ENCODE measurements at regions not wholly inside any gene's neighbourhood (a gene's known extent, or its start where the extent isn't known, plus 50 kb on each side); places are given as distances from the start of the nearest gene placed in this dataset.
"Not testable (repeated sequence)": the region's sequence is repeated elsewhere in the genome, so short reads cannot be mapped to it uniquely, and the experiment has no call there.

DNA sequence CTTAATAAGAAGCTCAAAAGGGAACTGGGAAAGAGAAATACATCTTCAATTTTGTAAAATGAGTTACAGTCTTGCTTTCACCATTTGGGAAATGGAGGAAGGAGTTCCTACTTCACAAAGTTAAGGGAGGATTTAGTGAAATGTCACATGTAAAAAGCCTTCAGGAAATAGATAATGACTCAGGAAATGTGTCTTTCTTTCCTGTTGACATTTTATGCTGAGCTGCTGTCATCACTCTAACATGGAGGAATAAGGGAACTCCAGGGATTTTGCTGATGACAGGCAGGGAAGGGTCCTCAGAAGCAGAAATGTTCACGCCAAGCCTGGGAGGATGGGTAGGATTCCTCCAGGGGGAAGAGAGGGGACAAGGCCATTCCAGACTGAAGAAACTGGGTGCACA lies 251.1 kb downstream of the USP46 start:
- Histone ChIP-seq H3K4me3 (no peak overlapping the region), H3K36me3 (no peaks in the 10 kb centered on the region), H3K27me3 (ENCODE audit: low read depth) (no peaks in the 10 kb centered on the region), H3K27ac (no peak overlapping the region), H3K9me3 (no peaks in the 10 kb centered on the region), H3K4me1 (no peaks in the 10 kb centered on the region)
- no peak for DNase-seq
- no peak for TF ChIP-seq CTCF (IDR thresholded peaks at IDR 0.05)
- intact Hi-C loops (cut with DNase I) = no loop called here
- ATAC-seq = no peak

GRCh38 chr4:52408471-52408870 lies 250.6 kb downstream of the USP46 start:
- Histone ChIP-seq H3K4me1 (no peaks in the 10 kb centered on the region), H3K27me3 (ENCODE audit: low read depth) (no peaks in the 10 kb centered on the region), H3K27ac (no peak overlapping the region), H3K36me3 (no peaks in the 10 kb centered on the region), H3K9me3 (no peaks in the 10 kb centered on the region), H3K4me3 (no peak overlapping the region)
- TF ChIP-seq CTCF (IDR thresholded peaks at IDR 0.05) = no peak
- ATAC-seq (no peak), DNase-seq (no peak)
- intact Hi-C loops (cut with DNase I) = no loop called here

DNA sequence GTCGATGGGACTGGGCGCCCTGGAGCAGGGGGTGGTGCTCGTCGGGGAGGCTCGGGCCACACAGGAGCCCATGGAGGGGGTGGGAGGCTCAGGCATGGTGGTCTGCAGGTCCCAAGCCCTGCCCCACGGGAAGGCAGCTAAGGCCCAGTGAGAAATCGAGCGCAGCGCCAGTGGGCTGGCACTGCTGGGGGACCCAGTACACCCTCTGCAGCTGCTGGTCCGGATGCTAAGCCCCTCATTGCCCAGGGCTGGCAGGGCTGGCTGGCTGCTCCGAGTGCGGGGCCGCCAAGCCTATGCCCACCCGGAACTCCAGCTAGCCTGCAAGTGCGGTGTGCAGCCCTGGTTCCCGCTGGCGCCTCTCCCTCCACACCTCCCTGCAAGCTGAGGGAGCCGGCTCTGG lies 249.3 kb downstream of the USP46 start:
- H3K4me3 ChIP-seq; intact Hi-C loops (cut with DNase I); H3K4me1 ChIP-seq; H3K9me3 ChIP-seq; H3K36me3 ChIP-seq; H3K27me3 ChIP-seq (ENCODE audit: low read depth); DNase-seq; ATAC-seq; H3K27ac ChIP-seq: not testable (repeated sequence)

DNA sequence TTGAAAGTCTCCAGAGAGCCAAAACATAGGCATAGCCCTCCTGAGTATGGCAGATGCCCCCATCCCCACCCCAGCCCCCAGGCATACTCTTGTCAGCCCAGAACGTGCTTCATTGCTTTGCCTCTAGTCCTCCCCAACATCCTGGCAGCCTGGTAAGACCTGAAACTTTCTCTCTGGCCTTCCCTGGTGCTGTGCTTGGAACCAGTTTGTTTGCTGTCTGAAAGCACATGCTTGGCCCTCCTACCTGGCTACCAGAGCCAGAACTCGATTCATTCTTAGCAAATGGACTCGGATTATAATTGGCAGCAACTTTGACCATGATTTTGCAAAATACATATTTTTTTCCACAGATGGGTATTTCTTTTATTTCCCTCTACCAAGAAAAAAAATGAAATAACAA lies 248.1 kb downstream of the USP46 start:
- no peaks in the 10 kb centered on the region for H3K27me3 ChIP-seq (ENCODE audit: low read depth)
- H3K9me3 ChIP-seq = no peaks in the 10 kb centered on the region
- DNase-seq = no peak
- no peaks in the 10 kb centered on the region for H3K36me3 ChIP-seq
- intact Hi-C loops (cut with DNase I) = no loop called here
- no peaks in the 10 kb centered on the region for H3K4me1 ChIP-seq
- H3K4me3 ChIP-seq = no peak overlapping the region
- H3K27ac ChIP-seq = no peak overlapping the region
- TF ChIP-seq CTCF (IDR thresholded peaks at IDR 0.05) = no peak
- no peak for ATAC-seq

- DNase-seq = no peak
- no peak for TF ChIP-seq CTCF (IDR thresholded peaks at IDR 0.05)
- intact Hi-C loops (cut with DNase I) = no loop called here
- no peak for ATAC-seq
- Histone ChIP-seq H3K4me3 (no peak overlapping the region), H3K9me3 (no peaks in the 10 kb centered on the region), H3K36me3 (no peaks in the 10 kb centered on the region), H3K27me3 (ENCODE audit: low read depth) (no peaks in the 10 kb centered on the region), H3K27ac (no peak overlapping the region), H3K4me1 (no peaks in the 10 kb centered on the region)
Measured at GRCh38 chr4:52420330-52420729, 238.8 kb downstream of the USP46 start.

GRCh38 chr4:52421811-52422213 lies 237.3 kb downstream of the USP46 start:
- ATAC-seq (no peak), DNase-seq (no peak)
- Histone ChIP-seq H3K4me1 (no peaks in the 10 kb centered on the region), H3K36me3 (no peaks in the 10 kb centered on the region), H3K4me3 (no peak overlapping the region), H3K27ac (no peak overlapping the region), H3K9me3 (no peaks in the 10 kb centered on the region), H3K27me3 (ENCODE audit: low read depth) (no peaks in the 10 kb centered on the region)
- intact Hi-C loops (cut with DNase I) = no loop called here
- TF ChIP-seq CTCF (IDR thresholded peaks at IDR 0.05) = no peak

All from lower lobe of right lung (tissue), 2 donors.